Head of caudate nucleus (tissue), 42 donors: ENCODE measurements at regions not wholly inside any gene's neighbourhood (a gene's known extent, or its start where the extent isn't known, plus 50 kb on each side); places are given as distances from the start of the nearest gene placed in this dataset.

Experiments used
- DNase-seq, 42 donors: peaks; one replicate each; pipeline versions ENCODE4 v3.0.0 to v3.0.0-alpha.2; 2020 to 2021; ENCODE audit warnings: mixed read lengths in 7 of 42
- intact Hi-C: fragments of 100-400 bp; cut with DNase I; formaldehyde crosslinking; loops from one replicate; pipeline ENCODE4 v1.15.0; 2022

GRCh38 chr20:59453759-59454560 lies 150.4 kb upstream of the PHACTR3 start:
- DNase-seq = no peak
- intact Hi-C loops = no loop called here

DNA sequence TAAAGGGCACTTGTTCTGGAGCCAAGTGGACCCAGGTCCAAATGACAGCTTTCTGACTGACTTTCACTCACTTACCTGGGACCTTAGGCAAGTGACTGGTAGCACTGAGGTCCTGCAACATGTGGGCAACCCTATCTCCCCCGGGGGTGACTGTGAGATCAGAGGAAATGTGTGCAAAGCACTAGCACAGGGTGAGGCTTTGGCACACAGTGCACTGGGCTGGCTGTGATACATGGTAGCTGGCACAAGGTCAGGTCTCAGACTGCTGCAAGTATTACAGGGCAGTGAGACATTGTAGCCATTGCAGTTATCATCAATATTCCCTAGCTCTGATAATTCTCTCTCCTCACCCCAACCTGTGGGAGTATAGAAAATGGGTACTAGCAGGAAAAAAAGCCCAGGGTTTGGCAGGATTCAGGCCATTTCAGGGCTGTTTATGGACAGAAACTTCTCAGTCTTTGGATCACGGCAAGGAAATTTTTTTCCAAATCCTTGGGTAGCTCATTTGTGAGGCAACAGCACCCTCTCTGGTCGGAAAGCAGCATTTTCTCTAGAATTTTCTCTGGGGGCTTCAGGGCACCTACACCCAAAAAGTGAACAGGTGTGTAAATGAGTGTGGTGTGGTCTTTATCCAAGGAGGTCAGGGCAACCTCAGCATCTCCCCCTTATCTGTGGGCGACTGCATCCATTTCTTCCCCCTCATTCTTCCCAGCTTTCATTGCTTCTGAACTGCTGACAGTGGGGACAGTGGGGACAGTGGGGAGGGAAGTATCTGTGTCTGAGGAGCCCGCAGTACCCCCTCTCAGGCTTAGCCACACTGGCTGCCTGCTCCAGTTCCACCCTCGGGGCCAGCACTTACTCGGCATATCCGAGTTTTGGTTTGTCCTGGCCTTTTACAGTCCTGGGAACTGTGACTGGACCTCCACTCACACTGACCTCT lies 148.7 kb upstream of the PHACTR3 start:
- DNase-seq = peak in 23 of 42 donors; percentile 8 to 60 (median 30)
- intact Hi-C loops = no loop called here

DNA sequence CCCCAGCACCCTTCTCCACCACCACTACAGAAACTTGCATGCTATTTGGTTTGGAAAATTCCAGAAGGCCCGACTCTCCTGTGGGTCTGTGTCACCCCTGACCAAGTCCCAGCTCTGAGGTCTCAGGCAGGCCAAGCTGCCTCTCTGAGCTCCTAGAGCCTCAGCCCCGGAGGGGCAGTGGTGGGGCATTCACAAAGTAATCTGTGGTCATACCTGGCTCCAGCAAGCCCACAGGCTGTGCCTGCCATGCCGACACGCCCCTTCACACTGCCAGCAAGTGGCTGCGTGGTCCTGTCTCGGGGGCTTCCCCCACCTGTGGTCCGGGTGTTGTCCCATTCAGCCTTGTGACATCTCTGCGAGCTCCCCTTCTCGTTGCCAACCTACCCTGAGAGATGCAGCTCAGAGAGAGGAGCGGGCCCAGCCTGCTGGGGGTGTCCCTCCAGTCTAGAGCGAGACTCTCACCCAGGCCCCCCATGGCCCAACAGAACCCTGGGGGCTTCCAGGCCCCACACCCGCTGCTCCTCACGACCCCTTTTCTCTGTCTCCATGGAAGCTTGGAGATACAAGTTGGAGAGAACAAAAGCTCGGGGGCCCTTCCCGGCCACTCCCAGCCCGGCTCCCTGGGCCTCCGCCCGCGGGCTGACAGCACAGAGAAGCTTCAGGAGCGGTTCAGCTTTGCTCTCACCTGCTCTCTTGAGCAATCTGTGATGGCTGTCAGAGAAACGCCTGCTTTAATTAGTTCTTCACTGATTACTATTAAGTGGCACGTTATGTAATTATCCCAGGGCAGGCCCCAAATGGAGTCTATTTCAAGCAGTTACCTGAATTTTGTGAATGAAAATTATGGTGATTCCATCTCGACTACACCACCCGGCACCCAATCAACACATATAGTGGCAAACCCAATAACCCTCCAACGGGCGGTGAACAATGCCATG lies 147.7 kb upstream of the PHACTR3 start:
- intact Hi-C loops = no loop called here
- peak in 1 of 42 donors; percentile 40 for DNase-seq

GRCh38 chr20:59458645-59459044 lies 145.7 kb upstream of the PHACTR3 start:
- intact Hi-C loops = no loop called here
- no peak for DNase-seq

- intact Hi-C loops = no loop called here
- no peak for DNase-seq
Measured at GRCh38 chr20:59459586-59459985, 144.8 kb upstream of the PHACTR3 start.

DNA sequence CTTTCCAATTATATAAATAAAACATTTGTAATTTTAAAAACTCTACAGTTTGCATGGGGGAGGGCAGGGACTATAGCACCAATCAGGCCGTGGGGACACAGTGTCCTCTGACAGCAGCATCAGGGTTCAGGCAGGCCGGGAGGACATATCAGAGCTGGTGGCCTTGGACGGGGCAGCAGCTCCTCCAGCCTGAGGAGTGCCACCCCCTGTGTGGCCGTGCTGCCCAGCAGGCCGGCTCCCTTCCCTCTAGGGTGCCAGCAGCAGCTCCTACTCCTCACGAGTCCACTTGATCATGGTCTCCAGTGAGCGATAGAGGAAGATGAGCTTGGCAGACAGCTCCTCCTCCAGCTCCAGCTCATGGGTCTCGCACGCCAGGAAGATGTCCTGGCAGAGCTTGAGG lies 144.0 kb upstream of the PHACTR3 start:
- no peak for DNase-seq
- intact Hi-C loops = no loop called here

DNA sequence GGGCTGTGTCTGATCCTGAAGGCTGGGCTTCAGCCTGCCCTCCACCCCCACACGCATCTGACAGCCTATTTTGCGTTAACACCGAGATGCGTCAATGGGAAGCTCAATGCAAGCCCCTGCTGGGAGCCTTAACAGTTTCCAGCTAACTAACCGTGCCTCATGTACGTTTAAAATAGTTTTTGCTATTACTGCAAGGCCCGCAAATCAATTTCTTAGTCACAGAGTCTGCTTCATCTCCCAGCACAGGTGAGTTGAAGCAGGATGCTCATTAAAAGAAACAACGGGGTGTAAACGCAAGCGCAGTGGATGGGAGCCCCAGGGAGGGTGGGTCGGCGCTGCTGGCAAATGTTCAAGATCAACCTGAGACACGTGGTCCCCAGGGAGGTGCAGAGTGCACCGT lies 142.8 kb upstream of the PHACTR3 start:
- intact Hi-C loops = no loop called here
- DNase-seq = no peak

GRCh38 chr20:59462249-59462648 lies 142.1 kb upstream of the PHACTR3 start:
- intact Hi-C loops = no loop called here
- no peak for DNase-seq

- intact Hi-C loops = no loop called here
Measured at GRCh38 chr20:59463541-59463940, 140.8 kb upstream of the PHACTR3 start.

GRCh38 chr20:59466107-59466815 lies 138.1 kb upstream of the PHACTR3 start:
- no peak for DNase-seq
- intact Hi-C loops = no loop called here

More at GRCh38 chr20:59463541-59463940, 140.8 kb upstream of the PHACTR3 start:
- DNase-seq = no peak

DNA sequence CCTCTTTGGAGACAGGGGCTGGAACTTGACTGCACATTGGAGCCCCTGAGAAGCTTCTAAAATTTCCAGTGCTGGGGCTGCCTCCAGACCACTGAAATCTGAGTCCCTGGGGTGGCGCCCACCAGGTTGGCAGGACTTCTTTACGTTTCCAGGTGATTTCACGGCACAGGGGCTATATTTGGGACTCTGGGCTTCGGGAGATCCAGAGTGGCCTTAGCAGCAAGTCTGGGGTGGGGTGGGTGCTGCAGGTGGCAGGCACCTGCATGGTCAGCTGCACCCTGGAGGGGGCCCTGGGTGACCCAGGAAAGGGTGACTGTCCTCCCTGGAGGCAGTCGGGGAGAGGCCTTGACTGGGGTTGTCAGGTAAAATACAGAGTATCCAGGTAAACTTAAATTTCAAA lies 135.5 kb upstream of the PHACTR3 start:
- no peak for DNase-seq
- intact Hi-C loops = no loop called here

DNA sequence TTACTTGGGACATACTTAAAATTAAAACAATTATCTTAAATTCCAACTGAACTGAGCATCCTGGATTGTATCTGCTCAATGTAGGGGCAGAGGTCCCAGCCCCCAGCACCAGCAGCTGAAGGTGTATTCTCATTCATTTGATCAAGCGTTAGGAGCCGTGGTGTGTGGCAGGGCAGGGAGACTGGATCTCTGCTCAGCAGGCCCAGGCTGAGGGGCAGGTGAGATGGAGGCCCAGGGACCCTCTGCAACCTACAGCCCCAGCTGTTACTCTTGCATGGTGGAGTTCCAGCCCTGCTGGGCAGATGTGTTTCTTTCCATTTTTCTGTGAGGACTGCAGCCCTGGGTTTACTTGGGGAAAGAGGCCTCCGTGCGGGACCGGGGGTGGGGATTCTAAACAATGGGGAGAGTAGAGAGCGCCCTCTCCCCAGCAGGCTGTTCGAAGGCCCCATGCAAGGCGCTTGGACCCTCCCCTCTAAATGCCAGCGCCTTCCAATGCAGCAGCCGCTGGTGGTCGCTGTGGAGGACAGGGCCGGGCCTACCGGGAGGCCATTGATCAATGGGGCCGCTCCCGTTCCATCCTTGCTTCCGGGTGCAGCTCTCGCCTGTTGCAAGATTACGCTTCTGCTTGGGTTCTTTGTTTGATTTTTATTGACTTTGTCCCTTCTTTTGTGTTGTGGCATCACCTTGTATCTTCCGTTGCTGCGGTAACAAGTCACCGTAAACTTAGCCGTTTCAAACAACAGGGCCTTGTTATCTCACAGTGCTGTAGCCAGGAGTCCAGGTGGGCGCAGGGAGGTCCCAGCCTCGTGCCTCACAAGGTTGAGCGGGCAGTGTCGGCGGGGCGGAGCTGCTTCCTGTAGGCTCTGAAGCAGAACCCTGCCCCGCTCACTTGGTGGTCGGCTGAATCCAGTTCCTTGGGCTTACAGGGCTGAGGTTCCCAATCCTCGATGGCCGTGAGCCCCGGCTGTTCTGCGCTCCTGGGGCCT lies 134.8 kb upstream of the PHACTR3 start:
- DNase-seq = no peak

GRCh38 chr20:59470521-59470920 lies 133.8 kb upstream of the PHACTR3 start:
- intact Hi-C loops = no loop called here
- DNase-seq = no peak

More for the DNA sequence above, 134.8 kb upstream of the PHACTR3 start:
- intact Hi-C loops = no loop called here

DNA sequence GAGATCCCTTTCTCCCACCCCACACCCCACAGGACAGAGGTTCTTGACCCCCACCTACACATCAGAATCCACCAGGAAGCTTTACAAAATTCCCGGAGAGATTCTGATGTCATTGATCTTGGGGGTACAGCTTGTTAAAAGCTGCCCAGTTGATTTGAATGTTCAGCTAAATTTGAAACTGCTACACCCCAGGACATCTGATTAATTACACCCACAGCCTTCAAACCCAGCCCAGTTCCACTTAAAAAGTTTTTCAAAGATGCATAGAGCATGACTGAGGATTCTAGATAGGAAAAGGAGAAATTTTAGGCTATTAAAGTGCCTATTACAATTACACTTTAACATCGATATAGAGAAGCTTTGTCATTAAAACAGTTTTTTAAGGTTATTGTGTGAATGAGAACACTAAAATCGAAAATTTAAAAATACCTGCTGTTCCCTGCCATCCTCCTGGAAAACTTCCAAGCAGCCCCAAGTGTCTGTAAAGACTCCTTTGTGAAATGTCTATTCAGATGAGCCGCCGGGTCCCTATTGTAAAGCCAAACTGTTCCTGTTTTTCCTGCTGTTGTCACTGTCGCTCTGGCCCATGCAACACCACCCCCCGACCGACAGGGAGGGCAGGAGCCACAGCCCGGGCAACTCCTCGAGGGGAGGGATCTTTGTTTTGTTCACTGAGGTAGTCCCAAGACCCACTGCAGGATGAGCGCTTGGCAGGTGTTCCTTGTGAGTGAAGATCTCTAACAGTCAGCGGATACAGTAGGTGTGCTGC lies 132.5 kb upstream of the PHACTR3 start:
- intact Hi-C loops = no loop called here
- no peak for DNase-seq

DNA sequence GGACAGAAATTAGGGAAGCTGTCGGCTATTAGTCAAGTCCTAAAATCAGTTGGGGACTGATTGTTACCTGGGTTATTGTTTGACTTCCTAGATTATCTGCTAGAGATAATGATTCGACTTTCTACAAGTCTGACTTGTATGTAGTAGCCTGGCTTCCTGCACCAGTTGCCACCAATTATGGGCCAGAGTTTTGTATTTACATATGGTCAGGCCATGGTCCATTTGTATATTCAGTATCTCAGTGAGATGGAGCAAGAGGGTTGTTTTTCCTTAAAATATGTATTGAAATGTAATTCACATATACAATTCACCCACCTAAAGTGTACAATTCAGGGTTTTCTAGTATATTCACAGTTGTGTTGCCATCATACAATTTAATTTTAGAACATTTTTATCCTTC lies 130.6 kb upstream of the PHACTR3 start:
- intact Hi-C loops = no loop called here
- no peak for DNase-seq

GRCh38 chr20:59481067-59481466 lies 123.3 kb upstream of the PHACTR3 start:
- no peak for DNase-seq
- intact Hi-C loops = no loop called here
